CD4-positive, alpha-beta T cell treated with Interleukin-12 subunit alpha and Interleukin-12 subunit beta, for 1 hour (primary cell): ENCODE measurements at regions not wholly inside any gene's neighbourhood (a gene's known extent, or its start where the extent isn't known, plus 50 kb on each side); places are given as distances from the start of the nearest gene placed in this dataset.

Experiments used
- DNase-seq: peaks from one replicate; pipeline ENCODE4 v3.0.0-alpha.2; 2020

GRCh38 chr2:48145845-48146452 lies 168.5 kb upstream of the FOXN2 start:
- no peak for DNase-seq

- peak; percentile 1 for DNase-seq
These were observed 167.9 kb upstream of the FOXN2 start for GRCh38 chr2:48146552-48146951.

DNA sequence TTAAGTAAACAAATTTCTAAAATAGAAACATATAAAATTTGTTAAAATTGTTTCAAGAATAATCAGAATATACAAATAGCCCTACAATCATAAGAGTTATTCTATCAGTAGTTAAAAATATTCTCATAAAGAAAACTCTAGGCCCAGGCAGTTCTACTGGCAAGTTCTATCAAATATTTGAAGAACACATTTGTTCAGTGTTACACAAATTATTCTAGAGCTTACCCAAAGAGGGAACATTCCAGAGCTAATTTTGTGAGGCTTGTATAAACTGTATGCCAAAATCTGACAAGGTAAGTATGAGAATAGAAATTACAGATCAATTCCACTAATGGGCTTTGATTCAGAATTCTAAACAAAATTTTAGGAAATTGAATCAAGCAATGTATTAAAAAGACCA lies 166.8 kb upstream of the FOXN2 start:
- DNase-seq: no peak

DNA sequence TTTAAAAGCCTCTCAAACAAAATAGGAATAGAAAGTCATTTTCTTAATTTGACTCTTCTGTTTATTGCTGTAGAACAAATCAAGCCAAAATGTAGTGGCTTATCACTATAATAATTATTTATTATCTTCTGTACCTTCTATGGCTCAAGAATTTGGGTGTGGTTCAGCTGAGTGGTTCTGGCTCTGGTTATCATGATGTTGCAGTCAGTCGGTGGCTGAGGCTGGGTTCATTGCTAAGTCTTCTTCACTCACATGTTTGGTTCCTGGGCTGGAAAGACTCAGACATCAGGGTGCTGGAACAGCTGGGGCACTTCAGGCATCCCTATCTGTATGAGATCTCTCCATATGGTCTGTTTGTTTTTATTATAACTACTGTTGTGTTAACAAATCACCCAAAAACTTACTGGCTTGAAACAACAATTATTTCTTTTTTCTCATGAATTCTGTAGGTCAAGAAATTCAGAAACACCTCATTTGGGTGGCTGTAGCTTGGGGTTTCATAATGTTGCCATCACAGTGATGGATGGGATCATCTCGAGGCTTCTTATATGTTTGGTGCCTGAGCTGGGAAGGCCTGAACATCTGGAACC lies 165.5 kb upstream of the FOXN2 start:
- DNase-seq: no peak

DNA sequence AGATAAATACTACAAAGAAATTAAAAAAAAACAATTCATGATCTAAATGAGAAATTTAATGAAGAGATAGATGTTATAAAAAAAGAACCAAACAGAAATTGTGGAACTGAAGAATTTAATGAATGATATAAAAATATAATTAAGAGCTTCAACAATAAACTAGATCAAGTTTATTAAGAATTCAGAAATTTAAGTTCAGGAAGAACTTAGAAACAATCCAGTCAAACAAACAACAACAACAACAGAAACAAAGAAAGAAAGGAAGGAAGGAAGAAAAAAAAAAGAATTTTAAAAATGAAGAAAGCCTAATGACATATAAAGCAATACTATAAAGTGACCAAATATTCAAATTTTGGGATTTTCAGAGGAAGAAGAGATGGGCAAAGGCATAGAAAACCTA lies 157.3 kb upstream of the FOXN2 start:
- DNase-seq: no peak

DNA sequence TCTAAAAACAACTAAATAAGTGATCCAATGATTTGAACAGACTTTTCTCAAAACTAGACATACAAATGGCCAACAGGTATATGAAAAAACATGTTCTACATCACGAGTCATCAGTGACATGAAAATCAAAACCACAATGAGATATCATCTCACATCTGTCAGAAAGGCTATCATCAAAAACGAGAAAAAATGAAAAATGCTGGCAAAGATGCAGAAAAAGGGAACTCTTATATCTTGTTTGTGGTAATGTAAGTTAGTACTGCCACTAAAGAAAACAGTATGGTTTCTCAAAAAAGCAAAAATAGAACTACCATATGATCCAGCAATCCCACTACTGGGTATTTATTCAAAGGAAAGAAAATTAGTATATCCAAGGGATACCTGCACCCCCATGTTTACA lies 152.9 kb upstream of the FOXN2 start:
- no peak for DNase-seq

- DNase-seq: no peak
These were observed 151.7 kb upstream of the FOXN2 start for GRCh38 chr2:48162742-48163141.

GRCh38 chr2:48165070-48165753 lies 149.3 kb upstream of the FOXN2 start:
- no peak for DNase-seq

GRCh38 chr2:48169141-48169592 lies 145.3 kb upstream of the FOXN2 start:
- DNase-seq: no peak

DNA sequence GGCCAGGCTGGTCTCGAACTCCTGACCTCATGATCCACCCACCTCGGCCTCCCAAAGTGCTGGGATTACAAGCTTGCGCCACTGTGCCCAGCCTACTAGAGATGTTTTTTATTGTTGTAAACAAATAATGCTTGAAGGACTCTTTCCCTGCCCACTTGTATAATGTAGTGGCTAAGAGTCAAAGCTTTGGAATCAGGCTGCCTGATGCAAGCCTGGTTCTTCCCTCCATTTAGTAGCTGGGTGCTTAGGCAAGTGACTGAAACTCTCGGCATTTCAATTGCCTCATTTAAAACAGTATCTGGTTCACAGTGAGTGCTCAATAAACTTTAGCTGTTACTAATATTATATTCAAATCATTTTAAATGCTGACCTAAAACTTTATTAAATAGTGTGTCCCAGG lies 144.2 kb upstream of the FOXN2 start:
- no peak for DNase-seq

DNA sequence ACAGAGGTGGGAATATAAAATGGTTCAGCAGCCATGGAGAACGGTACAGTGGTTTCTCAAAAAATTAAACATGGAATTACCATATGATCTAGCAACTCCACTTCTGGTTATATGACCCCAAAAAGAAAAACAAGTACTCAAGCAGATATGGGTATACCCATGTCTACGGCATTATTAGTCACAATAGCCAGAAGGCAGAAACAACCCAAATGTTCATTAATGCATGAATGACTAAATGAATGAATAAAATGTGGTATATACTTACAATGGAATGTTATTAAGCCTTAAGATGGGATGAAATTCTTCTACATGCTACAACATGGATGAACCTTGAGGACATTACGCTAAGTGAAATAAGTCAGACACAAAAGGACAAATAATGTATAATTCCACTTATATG lies 141.3 kb upstream of the FOXN2 start:
- DNase-seq: no peak

- no peak for DNase-seq
These were observed 140.0 kb upstream of the FOXN2 start for GRCh38 chr2:48174503-48174902.

DNA sequence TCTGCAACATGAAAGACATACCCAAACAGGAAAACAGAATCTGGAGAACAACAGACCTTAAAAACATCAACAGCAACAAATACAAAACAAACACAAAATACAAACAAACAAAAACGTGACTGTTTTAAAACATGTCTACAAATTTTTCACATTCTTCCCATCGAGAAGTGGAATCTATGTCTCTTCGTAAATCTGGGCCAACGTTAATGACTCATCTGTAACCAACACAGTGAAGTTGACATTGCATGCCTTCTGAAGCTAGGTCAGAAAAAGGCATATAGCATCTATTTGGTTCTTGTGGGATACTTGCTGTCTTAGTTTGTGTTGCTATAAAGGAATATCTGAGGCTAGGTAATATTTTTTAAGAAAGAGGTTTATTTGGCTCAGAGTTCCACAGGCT lies 139.2 kb upstream of the FOXN2 start:
- DNase-seq: no peak

GRCh38 chr2:48175656-48176055 lies 138.8 kb upstream of the FOXN2 start:
- no peak for DNase-seq

DNA sequence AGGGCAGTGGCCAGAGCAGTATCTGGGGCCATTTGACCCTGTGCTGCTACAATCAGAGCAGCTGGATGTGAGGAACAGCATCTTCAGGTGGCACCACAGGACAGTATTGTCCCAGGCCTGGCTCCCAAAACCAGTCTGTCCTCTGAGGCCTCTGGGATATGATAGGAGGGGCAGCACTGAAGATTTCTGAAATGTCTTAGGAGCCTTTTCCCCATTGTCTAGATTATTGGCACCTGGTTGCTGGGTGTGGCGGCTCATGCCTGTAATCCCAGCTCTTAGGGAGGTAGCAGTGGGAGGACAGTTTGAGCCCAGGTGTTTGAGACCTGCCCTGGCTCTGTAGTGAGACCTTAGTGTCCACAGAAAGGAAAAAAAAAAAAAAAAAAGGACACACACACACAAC lies 137.6 kb upstream of the FOXN2 start:
- DNase-seq: no peak

GRCh38 chr2:48178611-48179010 lies 135.9 kb upstream of the FOXN2 start:
- no peak for DNase-seq

DNA sequence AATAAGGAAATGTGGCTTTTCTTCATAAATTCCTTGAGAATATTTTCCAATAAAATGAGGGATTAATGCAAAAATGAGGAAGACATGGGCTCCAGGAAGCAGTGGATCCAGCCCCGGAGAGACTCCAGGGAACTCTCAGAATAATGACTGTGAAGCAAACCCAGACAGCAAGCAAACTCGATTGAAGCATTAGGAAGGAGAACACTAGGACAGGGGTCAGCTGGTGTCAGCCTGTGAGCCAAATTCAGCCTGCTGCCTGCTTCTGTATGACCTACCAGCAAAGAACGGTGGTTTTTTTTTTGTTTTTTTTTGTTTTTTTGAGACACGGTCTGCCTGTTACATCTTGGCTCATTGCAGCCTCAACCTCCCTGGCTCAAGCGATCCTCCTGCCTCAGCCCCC lies 133.9 kb upstream of the FOXN2 start:
- no peak for DNase-seq

- no peak for DNase-seq
These were observed 131.2 kb upstream of the FOXN2 start for GRCh38 chr2:48183276-48183675.

DNA sequence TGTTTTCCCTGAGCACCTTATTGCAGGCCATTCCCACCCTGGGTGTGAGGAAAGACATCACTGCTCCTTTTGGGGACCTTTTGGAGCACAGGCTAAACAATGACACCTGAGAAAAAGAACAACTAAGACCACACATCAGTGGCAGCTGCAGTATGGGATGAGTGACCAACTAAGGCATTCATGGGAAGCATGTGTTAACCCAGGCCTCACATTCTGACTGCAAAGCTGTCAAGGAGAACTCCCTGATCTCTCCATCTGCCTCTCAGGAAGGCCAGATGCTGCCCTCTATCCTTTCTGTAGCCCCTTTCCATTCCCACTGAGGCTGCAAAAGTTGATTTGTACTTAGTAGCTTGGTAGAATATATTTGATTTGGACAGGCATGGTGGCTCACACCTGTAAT lies 130.5 kb upstream of the FOXN2 start:
- no peak for DNase-seq

DNA sequence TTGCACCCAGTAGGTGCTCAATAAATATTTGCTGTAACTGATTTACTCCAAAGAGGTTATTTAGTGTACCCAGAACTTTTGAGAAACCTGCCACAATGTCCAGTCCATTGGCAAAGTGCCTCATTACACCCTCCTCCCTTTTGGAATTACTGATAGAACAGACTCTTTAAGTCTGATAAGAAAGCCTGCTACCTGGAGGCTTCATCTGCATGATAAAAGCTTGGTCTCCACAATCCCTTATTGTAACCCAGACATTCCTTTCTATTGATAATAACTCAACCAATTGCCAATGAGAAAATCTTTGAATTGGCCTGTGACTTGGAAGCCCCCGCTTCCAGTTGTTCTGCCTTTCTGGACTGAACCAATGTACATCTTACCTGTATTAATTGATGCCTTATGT lies 127.0 kb upstream of the FOXN2 start:
- no peak for DNase-seq

GRCh38 chr2:48189552-48190228 lies 124.8 kb upstream of the FOXN2 start:
- DNase-seq: no peak

- no peak for DNase-seq
These were observed 124.3 kb upstream of the FOXN2 start for GRCh38 chr2:48190230-48190629.

DNA sequence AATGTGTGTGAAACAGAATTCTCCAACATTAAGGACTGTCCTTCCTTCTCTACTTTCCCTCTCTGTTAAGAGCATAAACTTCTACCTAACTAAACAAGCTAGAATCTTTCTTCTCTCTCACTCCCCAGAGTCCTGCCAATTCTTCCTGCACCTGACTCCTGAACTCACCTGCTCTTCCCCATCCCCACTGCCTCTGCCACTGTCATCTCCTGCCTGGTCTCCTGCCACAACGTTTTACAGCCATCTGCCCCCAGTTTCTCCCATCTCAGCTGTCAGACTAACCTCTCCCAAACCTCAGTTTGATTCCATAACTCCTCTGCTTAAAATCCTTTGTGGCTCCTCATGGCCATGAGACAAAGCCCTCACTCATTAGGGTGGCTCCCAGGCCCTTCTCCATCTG lies 119.8 kb upstream of the FOXN2 start:
- DNase-seq: no peak

- DNase-seq: no peak
These were observed 119.3 kb upstream of the FOXN2 start for GRCh38 chr2:48195169-48195568.
